Loucy (cell line): ENCODE measurements at regions not wholly inside any gene's neighbourhood (a gene's known extent, or its start where the extent isn't known, plus 50 kb on each side); places are given as distances from the start of the nearest gene placed in this dataset.

ENCODE experiments used
- H2AFZ ChIP-seq: fragments of 200-600 bp; sonication (generic); 2 replicates; pipeline ENCODE4 v1.6.0; 2016; ENCODE audit warnings: antibody characterized with exemption, mild to moderate bottlenecking, low read length, moderate library complexity
- H3F3A ChIP-seq: fragments of 200-600 bp; 2 replicates; pipeline ENCODE4 v1.6.0; 2016; ENCODE audit warnings: antibody characterized with exemption, low read depth, mild to moderate bottlenecking
- H3K27me3 ChIP-seq: fragments of 200-600 bp; sonication (generic); 2 replicates; pipeline ENCODE4 v1.6.1; 2014; ENCODE audit warnings: low read length, mild to moderate bottlenecking; ENCODE audit not compliant: insufficient read depth, poor library complexity, severe bottlenecking
- H3K36me3 ChIP-seq: fragments of 200-600 bp; sonication (generic); 2 replicates; pipeline ENCODE4 v1.6.1; 2016; ENCODE audit warnings: low read length; ENCODE audit not compliant: insufficient read depth
- H3K4me1 ChIP-seq: fragments of 200-600 bp; sonication (generic); 2 replicates; pipeline ENCODE4 v1.5.1; 2014; ENCODE audit warnings: low read length, mild to moderate bottlenecking; ENCODE audit not compliant: insufficient read depth, poor library complexity, severe bottlenecking
- H3K4me2 ChIP-seq: fragments of 200-600 bp; sonication (generic); 2 replicates; pipeline ENCODE4 v1.6.0; 2014; ENCODE audit warnings: antibody characterized with exemption, low read length, low read depth, mild to moderate bottlenecking; ENCODE audit not compliant: poor library complexity, severe bottlenecking
- H3K4me3 ChIP-seq: fragments of 200-600 bp; sonication (generic); 2 replicates; pipeline ENCODE4 v1.5.1; 2014; ENCODE audit warnings: low read length, mild to moderate bottlenecking, mixed read lengths; ENCODE audit not compliant: poor library complexity, severe bottlenecking
- H3K79me2 ChIP-seq: fragments of 200-600 bp; sonication (generic); 2 replicates; pipeline ENCODE4 v1.6.1; 2014; ENCODE audit warnings: low read length; ENCODE audit not compliant: insufficient read depth
- H3K9ac ChIP-seq: fragments of 200-600 bp; sonication (generic); 2 replicates; pipeline ENCODE4 v1.6.0; 2014; ENCODE audit warnings: mild to moderate bottlenecking, low read depth, low read length, moderate library complexity; ENCODE audit not compliant: poor library complexity, severe bottlenecking
- H3K9me2 ChIP-seq: fragments of 200-600 bp; sonication (generic); replicated peaks from 2 replicates; pipeline ENCODE4 v1.6.1; 2016; ENCODE audit warnings: low read depth, low read length, mixed read lengths
- H3K9me3 ChIP-seq: fragments of 200-600 bp; sonication (generic); 2 replicates; pipeline ENCODE4 v1.6.1; 2014; ENCODE audit warnings: mild to moderate bottlenecking, antibody characterized with exemption, low read length, low read depth; ENCODE audit not compliant: insufficient read depth
- H4K20me1 ChIP-seq: fragments of 200-600 bp; sonication (generic); 2 replicates; pipeline ENCODE4 v1.6.0; 2014; ENCODE audit warnings: antibody characterized with exemption, low read length, mild to moderate bottlenecking; ENCODE audit not compliant: insufficient read depth, poor library complexity, severe bottlenecking
- EZH2phosphoT487 ChIP-seq: fragments of 200-600 bp; IDR thresholded peaks from 2 replicates; pipeline ENCODE4 v1.6.1; 2018; ENCODE audit warnings: antibody characterized with exemption, mild to moderate bottlenecking, moderate library complexity, borderline replicate concordance
- TF ChIP-seq, protein P1 (sequence below): fragments of 200-600 bp; sonication (generic); conservative IDR thresholded peaks from 2 replicates; pipeline ENCODE4 v1.5.1; 2014; ENCODE audit warnings: mild to moderate bottlenecking, antibody characterized with exemption, low read length

DNA sequence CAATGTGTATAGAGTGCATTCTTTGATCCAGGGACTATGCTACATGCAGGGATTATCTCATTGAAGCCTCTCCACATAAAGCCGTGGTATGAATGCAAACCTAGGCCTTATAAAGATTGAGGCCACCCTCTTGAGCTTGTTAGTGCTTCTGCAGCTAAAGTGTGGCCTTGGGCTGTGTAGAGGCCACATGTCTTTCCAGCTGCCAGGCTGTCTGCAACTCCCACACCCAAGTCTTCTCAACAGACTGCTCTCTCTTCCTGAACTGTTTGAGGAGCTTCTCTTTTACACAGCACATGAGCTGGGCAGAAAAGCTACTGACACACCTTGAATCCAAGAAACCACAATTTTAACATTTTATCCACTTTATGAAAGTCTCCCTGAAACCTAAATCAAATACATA is 119.2 kb upstream of the MEX3C start:
- Histone ChIP-seq H3K4me1 (no peaks in the 10 kb centered on the region), H3K9me3 (no peaks in the 10 kb centered on the region; the same call in 1 of the 2 replicates), H3F3A (no peaks in the 10 kb centered on the region), H4K20me1 (no peaks in the 10 kb centered on the region), H3K9ac (no peak overlapping the region), H3K27me3 (no peaks in the 10 kb centered on the region), H3K4me3 (no peak overlapping the region), H3K4me2 (no peak overlapping the region), H2AFZ (no peak overlapping the region), H3K79me2 (no peaks in the 10 kb centered on the region), H3K36me3 (no peaks in the 10 kb centered on the region), H3K9me2 (no peaks in the 10 kb centered on the region)
- TF ChIP-seq, protein P1, sequence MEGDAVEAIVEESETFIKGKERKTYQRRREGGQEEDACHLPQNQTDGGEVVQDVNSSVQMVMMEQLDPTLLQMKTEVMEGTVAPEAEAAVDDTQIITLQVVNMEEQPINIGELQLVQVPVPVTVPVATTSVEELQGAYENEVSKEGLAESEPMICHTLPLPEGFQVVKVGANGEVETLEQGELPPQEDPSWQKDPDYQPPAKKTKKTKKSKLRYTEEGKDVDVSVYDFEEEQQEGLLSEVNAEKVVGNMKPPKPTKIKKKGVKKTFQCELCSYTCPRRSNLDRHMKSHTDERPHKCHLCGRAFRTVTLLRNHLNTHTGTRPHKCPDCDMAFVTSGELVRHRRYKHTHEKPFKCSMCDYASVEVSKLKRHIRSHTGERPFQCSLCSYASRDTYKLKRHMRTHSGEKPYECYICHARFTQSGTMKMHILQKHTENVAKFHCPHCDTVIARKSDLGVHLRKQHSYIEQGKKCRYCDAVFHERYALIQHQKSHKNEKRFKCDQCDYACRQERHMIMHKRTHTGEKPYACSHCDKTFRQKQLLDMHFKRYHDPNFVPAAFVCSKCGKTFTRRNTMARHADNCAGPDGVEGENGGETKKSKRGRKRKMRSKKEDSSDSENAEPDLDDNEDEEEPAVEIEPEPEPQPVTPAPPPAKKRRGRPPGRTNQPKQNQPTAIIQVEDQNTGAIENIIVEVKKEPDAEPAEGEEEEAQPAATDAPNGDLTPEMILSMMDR, result no peak
- TF ChIP-seq EZH2phosphoT487, result no peak

DNA sequence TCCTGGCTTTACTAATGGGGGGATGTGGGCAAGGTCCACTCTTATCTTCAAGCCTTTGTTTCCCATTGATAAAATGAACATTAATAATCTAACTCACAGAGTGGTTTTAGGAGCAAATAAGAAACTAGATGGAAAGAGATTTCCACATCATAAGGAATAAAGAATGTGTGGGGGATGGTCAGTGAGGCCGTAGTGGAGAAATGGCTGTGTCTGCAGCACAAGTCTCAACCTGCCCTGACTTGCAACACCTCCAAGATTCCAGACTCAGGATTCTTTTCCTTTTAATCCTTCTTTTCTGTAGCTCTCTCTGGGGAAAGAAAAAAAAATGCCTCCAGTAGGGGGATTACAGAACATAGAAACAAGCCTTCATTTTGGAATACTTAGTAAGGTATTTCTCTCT is 124.2 kb upstream of the MEX3C start:
- no peaks in the 10 kb centered on the region for H3K9me3 ChIP-seq
- no peaks in the 10 kb centered on the region for H4K20me1 ChIP-seq
- TF ChIP-seq, protein P1, result no peak
- no peak for TF ChIP-seq EZH2phosphoT487
- H3K9me2 ChIP-seq, result no peaks in the 10 kb centered on the region
- no peak overlapping the region for H2AFZ ChIP-seq
- no peak overlapping the region for H3K4me3 ChIP-seq
- H3K27me3 ChIP-seq, result no peaks in the 10 kb centered on the region
- H3K36me3 ChIP-seq, result no peaks in the 10 kb centered on the region
- H3K79me2 ChIP-seq, result no peaks in the 10 kb centered on the region
- no peak overlapping the region for H3K9ac ChIP-seq
- no peaks in the 10 kb centered on the region for H3F3A ChIP-seq
- H3K4me2 ChIP-seq, result no peak overlapping the region
- H3K4me1 ChIP-seq, result no peaks in the 10 kb centered on the region

DNA sequence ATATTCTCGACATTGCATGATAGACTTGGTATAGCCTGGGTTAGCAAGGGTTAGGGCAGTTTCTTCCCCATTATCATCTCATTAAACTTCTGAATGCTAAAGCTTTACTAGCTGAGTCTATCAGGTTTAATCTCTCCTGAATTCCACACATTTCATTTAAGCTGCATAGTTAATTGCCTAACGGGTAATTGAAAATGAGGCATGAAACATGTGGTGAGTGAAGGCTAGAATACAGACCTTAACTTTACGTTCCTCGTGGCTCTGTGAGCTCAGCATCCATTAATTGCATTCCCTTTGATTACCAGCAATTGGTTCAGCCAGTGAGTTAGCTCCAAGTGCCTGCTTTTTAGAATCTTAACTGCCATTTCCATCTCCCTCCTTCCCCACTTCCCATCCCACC is 126.5 kb upstream of the MEX3C start:
- no peak overlapping the region for H3K9ac ChIP-seq
- TF ChIP-seq, protein P1, result no peak
- TF ChIP-seq EZH2phosphoT487, result no peak
- H3K27me3 ChIP-seq, result no peaks in the 10 kb centered on the region

More for the DNA sequence above, 126.5 kb upstream of the MEX3C start:
- Histone ChIP-seq H3K4me1 (no peaks in the 10 kb centered on the region), H3F3A (no peaks in the 10 kb centered on the region), H3K79me2 (no peaks in the 10 kb centered on the region), H2AFZ (no peak overlapping the region), H4K20me1 (no peaks in the 10 kb centered on the region), H3K9me3 (no peaks in the 10 kb centered on the region), H3K4me3 (no peak overlapping the region), H3K36me3 (no peaks in the 10 kb centered on the region), H3K4me2 (no peak overlapping the region), H3K9me2 (no peaks in the 10 kb centered on the region)
